HCT116 (cell line): ENCODE measurements at regions not wholly inside any gene's neighbourhood (a gene's known extent, or its start where the extent isn't known, plus 50 kb on each side); places are given as distances from the start of the nearest gene placed in this dataset.

Source experiments
- ATAC-seq: fragments of 200-7000 bp; cut with Tn5 transposase; 2 replicates; pipeline ENCODE4 v1.9.1; 2020; ENCODE audit warnings: mild to moderate bottlenecking, moderate library complexity
- BruUV-seq: library from RNA; stranded (reverse); fragments of 400-500 nt; replicated peaks from 2 replicates; lab custom pipeline; 2021; lab: Mats Ljungman, UMichigan
- CTCF ChIA-PET: fragments of 300-600 bp; sonication (Branson Sonifier 250); formaldehyde crosslinking; loops from one replicate; lab custom pipeline; 2021; ENCODE audit warnings: antibody characterized with exemption; lab: Charles Lee
- POLR2A ChIA-PET: fragments of 300-600, 350-600 bp; sonication (Branson Sonifier 250); formaldehyde crosslinking; loops from one replicate; lab custom pipeline; 2021; ENCODE audit warnings: antibody characterized with exemption; lab: Charles Lee
- RAD21 ChIA-PET, 2 experiments: fragments of 300-600 bp; sonication (Branson Sonifier 250); formaldehyde crosslinking; loops; one replicate each; lab custom pipeline; 2023; ENCODE audit warnings: low total read pairs in 2 of 2; ENCODE audit not compliant: uncharacterized antibody in 2 of 2, unreplicated experiment in 2 of 2, low non-redundant PET in 1 of 2; lab: Charles Lee
- DNase-seq: peaks from one replicate; pipeline ENCODE4 v3.0.0-alpha.2; 2010; ENCODE audit warnings: low read depth, low spot score
- H2AFZ ChIP-seq: fragments of 200-600 bp; shearing (Covaris generic), sonication (generic); 2 replicates; pipeline ENCODE4 v1.6.1; 2017; ENCODE audit warnings: low read depth, mixed run types, mixed read lengths, antibody characterized with exemption, low read length; ENCODE audit not compliant: poor library complexity, severe bottlenecking
- H3K27ac ChIP-seq: 2 replicates; pipeline ENCODE4 v1.5.1; 2012; ENCODE audit warnings: low read depth, low read length
- H3K27me3 ChIP-seq: fragments of 200-600 bp; sonication (generic); 2 replicates; pipeline ENCODE4 v1.6.1; 2016; ENCODE audit warnings: mixed run types, low read length, mixed read lengths; ENCODE audit not compliant: insufficient read depth
- H3K36me3 ChIP-seq, 2 experiments: fragments of 200-500 bp in 1 of 2; fragments of 200-600 bp in 1 of 2; sonication (Bioruptor generic) in 1 of 2; sonication (generic) in 1 of 2; 2 replicates each; pipeline versions ENCODE4 v1.5.1 to v1.6.1; 2014 to 2016; ENCODE audit warnings: low read length in 2 of 2, inconsistent platforms in 1 of 2, mixed read lengths in 1 of 2, mixed run types in 1 of 2; ENCODE audit not compliant: insufficient read depth in 2 of 2, control insufficient read depth in 1 of 2
- H3K4me1 ChIP-seq, 2 experiments: fragments of 200-600 bp in 1 of 2; sonication (generic) in 1 of 2; 2 replicates each; pipeline versions ENCODE4 v1.5.1 to v1.6.1; 2012 to 2017; ENCODE audit warnings: low read length in 2 of 2, inconsistent platforms in 1 of 2, mild to moderate bottlenecking in 1 of 2, mixed read lengths in 1 of 2, mixed run types in 1 of 2, moderate library complexity in 1 of 2; ENCODE audit not compliant: insufficient read depth in 2 of 2, control insufficient read depth in 1 of 2
- H3K4me2 ChIP-seq: fragments of 200-600 bp; sonication (generic); 2 replicates; pipeline ENCODE4 v1.6.1; 2017; ENCODE audit warnings: mixed run types, low read length, mixed read lengths
- H3K4me3 ChIP-seq, 2 experiments: fragments of 200-600 bp in 1 of 2; sonication (generic) in 1 of 2; replicated peaks in 1 of 2; 2 replicates each; pipeline ENCODE4 v1.5.1; 2011 to 2016; ENCODE audit warnings: low read length in 2 of 2, control low read depth in 1 of 2, low read depth in 1 of 2, mild to moderate bottlenecking in 1 of 2, mixed read lengths in 1 of 2, mixed run types in 1 of 2
- H3K79me2 ChIP-seq: fragments of 200-600 bp; sonication (generic); 2 replicates; pipeline ENCODE4 v1.6.1; 2017; ENCODE audit warnings: mild to moderate bottlenecking, mixed run types, low read length, moderate library complexity, mixed read lengths; ENCODE audit not compliant: insufficient read depth
- H3K9ac ChIP-seq: fragments of 200-600 bp; sonication (generic); 2 replicates; pipeline ENCODE4 v1.6.1; 2016; ENCODE audit warnings: low read length, mixed read lengths
- H3K9me2 ChIP-seq: fragments of 200-600 bp; sonication (generic), shearing (Covaris generic); 2 replicates; pipeline ENCODE4 v1.6.1; 2017; ENCODE audit warnings: mixed run types, mild to moderate bottlenecking, moderate library complexity; ENCODE audit not compliant: insufficient read depth
- H3K9me3 ChIP-seq, 2 experiments: fragments of 200-500 bp in 1 of 2; fragments of 200-600 bp in 1 of 2; sonication (Bioruptor generic) in 1 of 2; sonication (generic) in 1 of 2; 2 replicates each; pipeline ENCODE4 v1.6.1; 2014 to 2017; ENCODE audit warnings: low read length in 2 of 2, mixed read lengths in 2 of 2, inconsistent platforms in 1 of 2, low read depth in 1 of 2, mild to moderate bottlenecking in 1 of 2, mixed run types in 1 of 2, moderate library complexity in 1 of 2; ENCODE audit not compliant: control insufficient read depth in 1 of 2, insufficient read depth in 1 of 2
- H4K20me1 ChIP-seq: fragments of 200-600 bp; sonication (generic), shearing (Covaris generic); 2 replicates; pipeline ENCODE4 v1.6.1; 2017; ENCODE audit warnings: mixed run types, mild to moderate bottlenecking, moderate library complexity; ENCODE audit not compliant: insufficient read depth
- CEBPB ChIP-seq: IDR thresholded peaks from 2 replicates; pipeline ENCODE4 v1.6.1; 2012; ENCODE audit warnings: low read depth
- ELF1 ChIP-seq: IDR thresholded peaks from 2 replicates; pipeline ENCODE4 v1.6.1; 2012; ENCODE audit warnings: low read depth, borderline replicate concordance
- EZH2 ChIP-seq: fragments of 200-600 bp; sonication (generic); IDR thresholded peaks from 2 replicates; pipeline ENCODE4 v1.6.1; 2017; ENCODE audit warnings: antibody characterized with exemption, mixed run types
- JUND ChIP-seq: IDR thresholded peaks from 2 replicates; pipeline ENCODE4 v1.6.1; 2012
- POLR2A ChIP-seq: IDR thresholded peaks from 2 replicates; pipeline ENCODE4 v1.7.0; 2011; ENCODE audit warnings: borderline replicate concordance; ENCODE audit not compliant: insufficient read depth, insufficient read length; ENCODE audit errors: extremely low read depth
- RAD21 ChIP-seq: IDR thresholded peaks from 2 replicates; pipeline ENCODE4 v1.6.1; 2012; ENCODE audit warnings: low read depth, mild to moderate bottlenecking
- SIN3A ChIP-seq: IDR thresholded peaks from 2 replicates; pipeline ENCODE4 v1.6.1; 2012; ENCODE audit warnings: low read depth
- SP1 ChIP-seq: IDR thresholded peaks from 2 replicates; pipeline ENCODE4 v1.6.1; 2012; ENCODE audit warnings: low read depth
- TCF7L2 ChIP-seq: IDR thresholded peaks from 2 replicates; pipeline ENCODE4 v1.7.0; 2011; ENCODE audit warnings: borderline replicate concordance, inconsistent platforms; ENCODE audit not compliant: insufficient read depth, insufficient read length; ENCODE audit errors: extremely low read depth
- ZFX ChIP-seq: fragments of 450-650 bp; IDR thresholded peaks from 2 replicates; pipeline ENCODE4 v1.6.1; 2017
- ZNF274 ChIP-seq: fragments of 200-500 bp; sonication (Bioruptor generic); IDR thresholded peaks from 2 replicates; pipeline ENCODE4 v1.6.1; 2014; ENCODE audit warnings: mild to moderate bottlenecking, low read depth, low read length, inconsistent platforms
- intact Hi-C: fragments of 100-400 bp; cut with micrococcal nuclease; formaldehyde crosslinking; loops from 2 replicates; pipeline ENCODE4 v1.10.0; 2022
- TF ChIP-seq, protein P1 (sequence below), 3 experiments: fragments of 200-600 bp in 1 of 3; sonication (generic) in 1 of 3; IDR thresholded peaks in 2 of 3; conservative IDR thresholded peaks in 1 of 3; 2 replicates each; pipeline ENCODE4 v1.5.1; 2012 to 2017; ENCODE audit warnings: low read depth in 2 of 3, low read length in 2 of 3, antibody characterized with exemption in 1 of 3, borderline replicate concordance in 1 of 3, control low read depth in 1 of 3, mild to moderate bottlenecking in 1 of 3, mixed read lengths in 1 of 3, mixed run types in 1 of 3, moderate library complexity in 1 of 3; ENCODE audit not compliant: insufficient read depth in 1 of 3
- TF ChIP-seq, protein P2 (sequence below): IDR thresholded peaks from 2 replicates; pipeline ENCODE4 v1.6.1; 2011; ENCODE audit warnings: mild to moderate bottlenecking, low read length, moderate library complexity; ENCODE audit not compliant: insufficient replicate concordance; ENCODE audit errors: extremely low read depth
- TF ChIP-seq, protein P3 (sequence below): IDR thresholded peaks from 2 replicates; pipeline ENCODE4 v1.6.1; 2012
- TF ChIP-seq, protein P4 (sequence below): IDR thresholded peaks from 2 replicates; pipeline ENCODE4 v1.6.1; 2012

DNA sequence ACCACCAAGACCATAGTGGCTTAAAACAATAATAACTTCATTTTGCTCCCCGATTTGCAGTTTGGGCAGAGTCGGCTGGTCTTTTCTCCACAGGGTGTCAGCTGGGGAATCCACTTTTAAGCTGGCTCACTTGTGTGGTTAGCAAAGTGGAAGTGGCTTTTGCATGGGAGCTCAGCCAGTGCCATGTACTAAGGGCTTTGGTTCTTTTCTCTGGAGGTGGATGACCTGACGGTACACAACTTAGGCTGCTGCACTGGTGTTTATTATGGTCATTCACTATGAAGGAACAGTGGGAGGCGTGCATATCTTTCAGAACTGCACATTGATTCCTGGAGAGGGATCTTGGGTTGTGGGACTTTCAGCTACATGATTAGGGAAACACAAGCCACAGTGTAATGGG is 141.0 kb downstream of the OR2B2 start:
- Histone ChIP-seq H3K4me3 (no peak overlapping the region), H3K9me2 (no peaks in the 10 kb centered on the region), H3K4me2 (no peak overlapping the region), H2AFZ (no peak overlapping the region), H3K36me3 (no peaks in the 10 kb centered on the region), H3K4me1 (peaks cover 4 to 16% of the 10 kb centered on the region in 2 experiments; a peak in 3 of 4 replicates), H3K9ac (no peak overlapping the region), H3K79me2 (no peaks in the 10 kb centered on the region), H3K27me3 (no peaks in the 10 kb centered on the region), H3K9me3 (no peaks in the 10 kb centered on the region), H4K20me1 (no peaks in the 10 kb centered on the region), H3K27ac (no peak overlapping the region)
- intact Hi-C loops: no loop called here
- ChIA-PET POLR2A (interaction anchor here (1.1 to 1.5 kb wide), 3 partner anchors 12 to 124 kb away, joined by 3 to 5 read pairs (median 4); no protein-coding TSS in a partner anchor), CTCF (interaction anchor here (1.1 to 3.8 kb wide), 5 partner anchors 11 to 177 kb away, joined by 3 to 25 read pairs (median 23); no protein-coding TSS in a partner anchor), RAD21 (no interaction called here)
- no peak for ATAC-seq
- no TSS peak for BruUV-seq
- TF ChIP-seq, protein P1, sequence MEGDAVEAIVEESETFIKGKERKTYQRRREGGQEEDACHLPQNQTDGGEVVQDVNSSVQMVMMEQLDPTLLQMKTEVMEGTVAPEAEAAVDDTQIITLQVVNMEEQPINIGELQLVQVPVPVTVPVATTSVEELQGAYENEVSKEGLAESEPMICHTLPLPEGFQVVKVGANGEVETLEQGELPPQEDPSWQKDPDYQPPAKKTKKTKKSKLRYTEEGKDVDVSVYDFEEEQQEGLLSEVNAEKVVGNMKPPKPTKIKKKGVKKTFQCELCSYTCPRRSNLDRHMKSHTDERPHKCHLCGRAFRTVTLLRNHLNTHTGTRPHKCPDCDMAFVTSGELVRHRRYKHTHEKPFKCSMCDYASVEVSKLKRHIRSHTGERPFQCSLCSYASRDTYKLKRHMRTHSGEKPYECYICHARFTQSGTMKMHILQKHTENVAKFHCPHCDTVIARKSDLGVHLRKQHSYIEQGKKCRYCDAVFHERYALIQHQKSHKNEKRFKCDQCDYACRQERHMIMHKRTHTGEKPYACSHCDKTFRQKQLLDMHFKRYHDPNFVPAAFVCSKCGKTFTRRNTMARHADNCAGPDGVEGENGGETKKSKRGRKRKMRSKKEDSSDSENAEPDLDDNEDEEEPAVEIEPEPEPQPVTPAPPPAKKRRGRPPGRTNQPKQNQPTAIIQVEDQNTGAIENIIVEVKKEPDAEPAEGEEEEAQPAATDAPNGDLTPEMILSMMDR (IDR thresholded peaks at IDR 0.05 in 2 of 3, conservative IDR thresholded peaks at IDR 0.05 in 1 of 3; ENCODE audit: borderline replicate concordance in 1 of 3, insufficient read depth in 1 of 3, low read depth in 2 of 3, low read length in 2 of 3): no peak
- TF ChIP-seq ELF1: no peak
- TF ChIP-seq ZFX: no peak
- TF ChIP-seq, protein P2, sequence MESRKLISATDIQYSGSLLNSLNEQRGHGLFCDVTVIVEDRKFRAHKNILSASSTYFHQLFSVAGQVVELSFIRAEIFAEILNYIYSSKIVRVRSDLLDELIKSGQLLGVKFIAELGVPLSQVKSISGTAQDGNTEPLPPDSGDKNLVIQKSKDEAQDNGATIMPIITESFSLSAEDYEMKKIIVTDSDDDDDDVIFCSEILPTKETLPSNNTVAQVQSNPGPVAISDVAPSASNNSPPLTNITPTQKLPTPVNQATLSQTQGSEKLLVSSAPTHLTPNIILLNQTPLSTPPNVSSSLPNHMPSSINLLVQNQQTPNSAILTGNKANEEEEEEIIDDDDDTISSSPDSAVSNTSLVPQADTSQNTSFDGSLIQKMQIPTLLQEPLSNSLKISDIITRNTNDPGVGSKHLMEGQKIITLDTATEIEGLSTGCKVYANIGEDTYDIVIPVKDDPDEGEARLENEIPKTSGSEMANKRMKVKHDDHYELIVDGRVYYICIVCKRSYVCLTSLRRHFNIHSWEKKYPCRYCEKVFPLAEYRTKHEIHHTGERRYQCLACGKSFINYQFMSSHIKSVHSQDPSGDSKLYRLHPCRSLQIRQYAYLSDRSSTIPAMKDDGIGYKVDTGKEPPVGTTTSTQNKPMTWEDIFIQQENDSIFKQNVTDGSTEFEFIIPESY: no peak
- TF ChIP-seq ZNF274: no peak
- TF ChIP-seq CEBPB: no peak
- TF ChIP-seq TCF7L2: no peak
- TF ChIP-seq JUND: no peak
- TF ChIP-seq, protein P3, sequence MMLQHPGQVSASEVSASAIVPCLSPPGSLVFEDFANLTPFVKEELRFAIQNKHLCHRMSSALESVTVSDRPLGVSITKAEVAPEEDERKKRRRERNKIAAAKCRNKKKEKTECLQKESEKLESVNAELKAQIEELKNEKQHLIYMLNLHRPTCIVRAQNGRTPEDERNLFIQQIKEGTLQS: no peak
- no peak for TF ChIP-seq POLR2A
- no peak for TF ChIP-seq SIN3A
- TF ChIP-seq, protein P4, sequence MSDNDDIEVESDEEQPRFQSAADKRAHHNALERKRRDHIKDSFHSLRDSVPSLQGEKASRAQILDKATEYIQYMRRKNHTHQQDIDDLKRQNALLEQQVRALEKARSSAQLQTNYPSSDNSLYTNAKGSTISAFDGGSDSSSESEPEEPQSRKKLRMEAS: no peak
- no peak for TF ChIP-seq EZH2
- no peak for TF ChIP-seq SP1
- no peak for TF ChIP-seq RAD21
- no peak for DNase-seq
